MCF 10A (cell line): ENCODE measurements at regions not wholly inside any gene's neighbourhood (a gene's known extent, or its start where the extent isn't known, plus 50 kb on each side); places are given as distances from the start of the nearest gene placed in this dataset.
"Not testable (repeated sequence)": the region's sequence is repeated elsewhere in the genome, so short reads cannot be mapped to it uniquely, and the experiment has no call there.

Experiments used
- BruUV-seq: library from RNA; stranded (reverse); fragments of 400-500 nt; replicated peaks from 2 replicates; lab custom pipeline; 2021; lab: Mats Ljungman, UMichigan
- CTCF ChIA-PET: fragments of 300-600 bp; sonication (Branson Sonifier 250); formaldehyde crosslinking; extraction: SDS; loops from one replicate; lab custom pipeline; 2021; ENCODE audit warnings: antibody characterized with exemption, inconsistent platforms; lab: Yijun Ruan, JAX
- POLR2A ChIA-PET: fragments of 300-600, 350-650 bp; sonication (Branson Sonifier 250); formaldehyde crosslinking; extraction: SDS; loops from one replicate; lab custom pipeline; 2020; ENCODE audit warnings: antibody characterized with exemption, inconsistent platforms; lab: Yijun Ruan, JAX
- DNase-seq: peaks from one replicate; pipeline ENCODE4 v3.0.0-alpha.2; 2018; ENCODE audit not compliant: unreplicated experiment
- H3K27ac Mint-ChIP-seq: one replicate; pipeline ENCODE4 v1.8.0; 2022; ENCODE audit warnings: mild to moderate bottlenecking, low read depth, mixed read lengths; ENCODE audit not compliant: unreplicated experiment
- H3K27me3 Mint-ChIP-seq: one replicate; pipeline ENCODE4 v1.8.0; 2022; ENCODE audit warnings: mixed read lengths; ENCODE audit not compliant: insufficient read depth, unreplicated experiment
- H3K36me3 Mint-ChIP-seq: one replicate; pipeline ENCODE4 v1.8.0; 2022; ENCODE audit warnings: mild to moderate bottlenecking, moderate library complexity, mixed read lengths; ENCODE audit not compliant: insufficient read depth, unreplicated experiment
- H3K4me1 Mint-ChIP-seq: one replicate; pipeline ENCODE4 v1.8.0; 2022; ENCODE audit warnings: mixed read lengths; ENCODE audit not compliant: insufficient read depth, unreplicated experiment
- H3K4me3 Mint-ChIP-seq: one replicate; pipeline ENCODE4 v1.8.0; 2022; ENCODE audit warnings: mild to moderate bottlenecking, moderate library complexity, mixed read lengths; ENCODE audit not compliant: unreplicated experiment
- H3K9me3 Mint-ChIP-seq: one replicate; pipeline ENCODE4 v1.8.0; 2022; ENCODE audit warnings: mixed read lengths; ENCODE audit not compliant: unreplicated experiment
- intact Hi-C: fragments of 100-400 bp; cut with micrococcal nuclease; formaldehyde crosslinking; loops from 2 replicates; pipeline ENCODE4 v1.14.1; 2022
- TF ChIP-seq, protein P1 (sequence below): fragments of 200-600 bp; IDR thresholded peaks from one replicate; pipeline ENCODE4 v1.8.0; 2022; ENCODE audit warnings: antibody characterized with exemption, mild to moderate bottlenecking; ENCODE audit not compliant: unreplicated experiment

GRCh38 chr12:37546206-37546605 lies 770.4 kb upstream of the ALG10B start:
- Mint-ChIP-seq H3K9me3 (peaks cover 46% of the 10 kb centered on the region), H3K36me3 (no peaks in the 10 kb centered on the region), H3K27me3 (no peaks in the 10 kb centered on the region), H3K27ac (no peak overlapping the region), H3K4me1 (no peaks in the 10 kb centered on the region), H3K4me3 (no peak overlapping the region)
- no TSS peak for BruUV-seq
- ChIA-PET POLR2A (no interaction called here), CTCF (no interaction called here)
- intact Hi-C loops, result no loop called here
- DNase-seq, result no peak
- TF ChIP-seq, protein P1, sequence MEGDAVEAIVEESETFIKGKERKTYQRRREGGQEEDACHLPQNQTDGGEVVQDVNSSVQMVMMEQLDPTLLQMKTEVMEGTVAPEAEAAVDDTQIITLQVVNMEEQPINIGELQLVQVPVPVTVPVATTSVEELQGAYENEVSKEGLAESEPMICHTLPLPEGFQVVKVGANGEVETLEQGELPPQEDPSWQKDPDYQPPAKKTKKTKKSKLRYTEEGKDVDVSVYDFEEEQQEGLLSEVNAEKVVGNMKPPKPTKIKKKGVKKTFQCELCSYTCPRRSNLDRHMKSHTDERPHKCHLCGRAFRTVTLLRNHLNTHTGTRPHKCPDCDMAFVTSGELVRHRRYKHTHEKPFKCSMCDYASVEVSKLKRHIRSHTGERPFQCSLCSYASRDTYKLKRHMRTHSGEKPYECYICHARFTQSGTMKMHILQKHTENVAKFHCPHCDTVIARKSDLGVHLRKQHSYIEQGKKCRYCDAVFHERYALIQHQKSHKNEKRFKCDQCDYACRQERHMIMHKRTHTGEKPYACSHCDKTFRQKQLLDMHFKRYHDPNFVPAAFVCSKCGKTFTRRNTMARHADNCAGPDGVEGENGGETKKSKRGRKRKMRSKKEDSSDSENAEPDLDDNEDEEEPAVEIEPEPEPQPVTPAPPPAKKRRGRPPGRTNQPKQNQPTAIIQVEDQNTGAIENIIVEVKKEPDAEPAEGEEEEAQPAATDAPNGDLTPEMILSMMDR, result no peak

- H3K4me1 Mint-ChIP-seq, result no peaks in the 10 kb centered on the region
- DNase-seq, result no peak
- no TSS peak for BruUV-seq
- H3K27me3 Mint-ChIP-seq, result no peaks in the 10 kb centered on the region
- intact Hi-C loops, result no loop called here
- H3K27ac Mint-ChIP-seq, result no peak overlapping the region
- ChIA-PET POLR2A (no interaction called here), CTCF (no interaction called here)
- H3K36me3 Mint-ChIP-seq, result no peaks in the 10 kb centered on the region
- peaks cover 42% of the 10 kb centered on the region for H3K9me3 Mint-ChIP-seq
- no peak overlapping the region for H3K4me3 Mint-ChIP-seq
- TF ChIP-seq, protein P1, result no peak
These were observed 769.6 kb upstream of the ALG10B start for GRCh38 chr12:37546901-37547475.

DNA sequence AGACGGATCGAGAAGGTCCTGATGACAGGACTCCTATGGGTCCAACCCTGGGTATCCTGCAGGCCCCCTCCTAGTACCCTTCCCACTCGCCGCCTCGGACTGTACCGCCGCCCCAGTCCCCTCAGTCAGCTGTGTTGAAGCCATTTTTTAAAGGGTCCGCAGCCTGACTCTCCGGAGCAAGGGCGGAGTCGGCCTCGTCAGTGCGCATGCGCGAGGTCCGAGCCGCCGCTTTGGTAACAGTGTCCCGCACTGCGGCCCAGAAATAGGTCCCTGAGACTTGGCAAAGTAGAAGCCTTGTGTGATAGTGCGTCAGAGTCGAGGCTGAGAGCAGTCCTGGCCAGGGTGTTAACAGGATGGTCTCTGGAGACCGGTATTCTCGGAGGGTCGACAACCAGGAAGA lies 769.0 kb upstream of the ALG10B start:
- H3K4me3 Mint-ChIP-seq, result no peak overlapping the region

DNA sequence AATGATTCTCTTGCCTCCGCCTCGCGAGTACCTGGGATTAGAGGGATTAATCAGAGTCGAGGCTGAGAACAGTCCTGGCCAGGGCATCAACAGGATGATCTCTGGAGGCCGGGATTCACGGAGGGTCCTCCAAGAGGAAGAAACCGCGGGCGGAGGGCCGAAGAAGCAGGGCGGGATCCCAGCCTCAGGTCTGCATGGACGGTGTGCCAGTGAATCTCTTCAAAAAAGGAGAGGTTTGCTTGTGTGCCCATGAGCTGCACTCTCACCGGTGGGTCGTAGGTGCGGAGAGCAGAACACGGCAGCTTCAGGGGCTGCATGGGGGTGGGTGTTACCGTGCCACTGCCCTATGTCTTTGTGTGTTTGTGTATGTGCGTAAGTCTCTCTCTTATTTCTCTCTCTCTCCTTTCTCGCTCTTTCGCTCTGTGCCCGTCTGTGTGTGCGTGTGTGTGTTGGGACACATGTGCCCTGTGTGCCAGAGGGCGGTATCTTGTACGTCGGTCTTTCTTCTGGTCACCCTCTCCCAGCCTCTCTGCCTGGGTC lies 768.2 kb upstream of the ALG10B start:
- Mint-ChIP-seq H3K9me3 (peaks cover 39% of the 10 kb centered on the region), H3K27me3 (no peaks in the 10 kb centered on the region), H3K36me3 (no peaks in the 10 kb centered on the region), H3K4me3 (no peak overlapping the region), H3K27ac (no peak overlapping the region), H3K4me1 (no peaks in the 10 kb centered on the region)
- DNase-seq, result no peak
- POLR2A ChIA-PET, result no interaction called here
- TF ChIP-seq, protein P1, result no peak
- intact Hi-C loops, result no loop called here
- BruUV-seq, result no TSS peak
- CTCF ChIA-PET, result no interaction called here

More for the DNA sequence above, 769.0 kb upstream of the ALG10B start:
- no peak overlapping the region for H3K27ac Mint-ChIP-seq
- H3K4me1 Mint-ChIP-seq, result no peaks in the 10 kb centered on the region
- ChIA-PET CTCF (no interaction called here), POLR2A (no interaction called here)
- TF ChIP-seq, protein P1, result no peak
- H3K36me3 Mint-ChIP-seq, result no peaks in the 10 kb centered on the region
- no peak for DNase-seq
- BruUV-seq, result no TSS peak
- H3K27me3 Mint-ChIP-seq, result no peaks in the 10 kb centered on the region
- H3K9me3 Mint-ChIP-seq, result peaks cover 36% of the 10 kb centered on the region
- intact Hi-C loops, result no loop called here

GRCh38 chr12:37556957-37557356 lies 759.6 kb upstream of the ALG10B start:
- not testable (repeated sequence) for BruUV-seq
- peaks cover 11% of the 10 kb centered on the region for H3K9me3 Mint-ChIP-seq

More at GRCh38 chr12:37556957-37557356, 759.6 kb upstream of the ALG10B start:
- DNase-seq, H3K4me3 Mint-ChIP-seq, H3K4me1 Mint-ChIP-seq, intact Hi-C loops, POLR2A ChIA-PET, H3K27ac Mint-ChIP-seq, CTCF ChIA-PET, H3K27me3 Mint-ChIP-seq, H3K36me3 Mint-ChIP-seq: not testable (repeated sequence)
